GM19438 (cell line): ENCODE measurements at regions not wholly inside any gene's neighbourhood (a gene's known extent, or its start where the extent isn't known, plus 50 kb on each side); places are given as distances from the start of the nearest gene placed in this dataset.

Source experiments
- ATAC-seq: cut with Tn5 transposase; IDR thresholded peaks from one replicate; pipeline ENCODE4 v1.9.1; 2021; ENCODE audit warnings: low read depth; ENCODE audit not compliant: unreplicated experiment

- no peak for ATAC-seq
These were observed 191.4 kb downstream of the TM2D1 start for GRCh38 chr1:61533546-61533945.

- ATAC-seq: no peak
These were observed 193.2 kb downstream of the TM2D1 start for GRCh38 chr1:61531716-61532115.

- no peak for ATAC-seq
These were observed 200.9 kb downstream of the TM2D1 start for GRCh38 chr1:61523893-61524605.

GRCh38 chr1:61523229-61523628 is 201.7 kb downstream of the TM2D1 start:
- no peak for ATAC-seq

GRCh38 chr1:61520401-61520800 is 204.5 kb downstream of the TM2D1 start:
- no peak for ATAC-seq

- no peak for ATAC-seq
These were observed 205.3 kb downstream of the TM2D1 start for GRCh38 chr1:61519631-61520030.

- ATAC-seq: no peak
These were observed 206.1 kb downstream of the TM2D1 start for GRCh38 chr1:61518670-61519400.

- ATAC-seq: no peak
These were observed 207.6 kb downstream of the TM2D1 start for GRCh38 chr1:61517345-61517744.

GRCh38 chr1:61515096-61515495 is 209.8 kb downstream of the TM2D1 start:
- ATAC-seq: no peak
